Naive B cell (primary cell): ENCODE measurements at regions not wholly inside any gene's neighbourhood (a gene's known extent, or its start where the extent isn't known, plus 50 kb on each side); places are given as distances from the start of the nearest gene placed in this dataset.
A peak's percentile ranks its signal among the peaks of the same experiment; 100 is the strongest.

Experiments used
- ATAC-seq, 2 donors: fragments of 150-1000 bp; cut with Tn5 transposase; 2 replicates each; pipeline ENCODE4 v1.10.0; 2021; ENCODE audit warnings: low read depth in 2 of 2, mild to moderate bottlenecking in 2 of 2, moderate library complexity in 2 of 2
- DNase-seq: peaks from one replicate; pipeline ENCODE4 v3.0.0; 2022
- H3K27ac Mint-ChIP-seq, 6 donors: one replicate each; pipeline ENCODE4 v1.8.0; 2020 to 2022; ENCODE audit warnings: mild to moderate bottlenecking in 6 of 6, mixed read lengths in 6 of 6, moderate library complexity in 5 of 6, inconsistent platforms in 2 of 6
- H3K27me3 Mint-ChIP-seq, 3 donors: one replicate each; pipeline ENCODE4 v1.8.0; 2021 to 2022; ENCODE audit warnings: mixed read lengths in 3 of 3, mild to moderate bottlenecking in 1 of 3
- H3K36me3 Mint-ChIP-seq, 2 donors: one replicate each; pipeline ENCODE4 v1.8.0; 2020 to 2022; ENCODE audit warnings: mixed read lengths in 2 of 2, inconsistent platforms in 1 of 2, mild to moderate bottlenecking in 1 of 2
- H3K4me1 Mint-ChIP-seq, 3 donors: one replicate each; pipeline ENCODE4 v1.8.0; 2020 to 2022; ENCODE audit warnings: mixed read lengths in 3 of 3, inconsistent platforms in 1 of 3, mild to moderate bottlenecking in 1 of 3, moderate library complexity in 1 of 3
- H3K4me3 Mint-ChIP-seq, 8 donors: one replicate each; pipeline ENCODE4 v1.8.0; 2020 to 2022; ENCODE audit warnings: mild to moderate bottlenecking in 8 of 8, mixed read lengths in 8 of 8, moderate library complexity in 8 of 8, inconsistent platforms in 2 of 8
- H3K9me3 Mint-ChIP-seq, 7 donors: one replicate each; pipeline ENCODE4 v1.8.0; 2020 to 2022; ENCODE audit warnings: mixed read lengths in 7 of 7, mild to moderate bottlenecking in 5 of 7, inconsistent platforms in 2 of 7, moderate library complexity in 1 of 7

DNA sequence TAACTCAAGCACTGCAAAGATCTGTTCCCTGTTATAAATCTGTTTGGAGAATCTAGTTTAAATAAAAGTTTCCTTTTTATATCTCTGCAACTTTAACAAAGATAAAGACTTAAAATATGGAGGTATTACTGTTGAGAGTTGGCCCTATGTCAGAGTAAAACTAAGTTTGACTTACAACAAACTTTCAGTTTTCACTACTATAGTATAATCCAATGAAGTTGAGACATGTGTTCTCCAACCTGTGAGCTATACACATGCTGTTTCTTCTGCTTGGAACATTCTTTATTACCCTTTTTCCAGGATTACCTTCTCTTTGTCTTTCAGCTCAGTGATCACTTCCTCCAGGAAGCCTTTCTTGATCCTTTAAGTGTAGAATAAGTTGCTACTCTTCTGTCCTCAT lies 1109.3 kb downstream of the MAT2B start:
- Mint-ChIP-seq H3K4me3 (no peak overlapping the region), H3K4me1 (no peaks in the 10 kb centered on the region), H3K27me3 (peaks cover 0 to 4% (median 0%) of the 10 kb centered on the region in 3 donors), H3K36me3 (no peaks in the 10 kb centered on the region), H3K27ac (no peak overlapping the region), H3K9me3 (no peaks in the 10 kb centered on the region)
- ATAC-seq (no peak), DNase-seq (no peak)

DNA sequence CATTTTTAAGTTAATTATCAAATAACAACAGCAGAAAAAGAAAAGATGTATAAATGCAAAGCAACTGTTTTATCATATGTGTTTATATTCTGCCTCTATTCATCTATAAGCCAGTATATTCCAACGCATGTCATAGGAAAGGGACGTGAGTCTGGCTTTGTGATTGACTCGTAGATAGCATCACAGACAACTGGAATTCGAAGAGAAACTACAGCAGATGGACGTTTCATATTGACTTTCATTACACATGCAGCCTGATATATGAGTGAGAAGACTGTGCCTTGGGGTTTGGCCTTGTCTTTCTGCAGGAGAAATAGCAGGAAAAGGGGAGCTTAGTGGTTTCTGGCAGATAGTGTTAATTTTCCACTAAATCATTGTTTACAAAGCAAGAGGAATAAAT lies 1111.9 kb downstream of the MAT2B start:
- Mint-ChIP-seq H3K4me1 (no peaks in the 10 kb centered on the region), H3K36me3 (no peaks in the 10 kb centered on the region), H3K27ac (no peak overlapping the region), H3K9me3 (peaks cover 0 to 5% (median 0%) of the 10 kb centered on the region in 7 donors), H3K27me3 (peaks cover 0 to 4% (median 0%) of the 10 kb centered on the region in 3 donors), H3K4me3 (no peak overlapping the region)
- DNase-seq (no peak), ATAC-seq (no peak)

DNA sequence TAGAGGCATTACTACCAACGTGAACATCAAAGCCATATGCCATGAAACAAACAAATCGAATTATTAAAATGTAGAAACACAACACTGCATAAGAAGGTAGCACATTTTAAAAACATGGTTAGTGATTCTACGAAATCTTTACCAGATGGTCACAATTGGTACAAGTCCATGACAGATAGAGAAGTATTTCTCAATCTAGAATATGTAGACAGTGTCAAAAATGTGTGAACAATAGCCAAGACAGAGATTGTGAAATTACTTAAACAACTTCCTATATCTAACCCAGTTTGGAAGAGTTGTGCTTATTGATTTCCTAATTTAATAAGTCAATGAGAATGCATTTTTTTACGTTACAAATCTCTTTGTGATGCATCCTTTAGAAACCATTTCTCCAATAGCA lies 1121.6 kb downstream of the MAT2B start:
- no peak overlapping the region for H3K27ac Mint-ChIP-seq
- H3K36me3 Mint-ChIP-seq, result no peaks in the 10 kb centered on the region
- no peak for DNase-seq
- peaks cover 0 to 5% (median 0%) of the 10 kb centered on the region in 7 donors for H3K9me3 Mint-ChIP-seq
- no peaks in the 10 kb centered on the region for H3K4me1 Mint-ChIP-seq
- no peak for ATAC-seq
- no peaks in the 10 kb centered on the region for H3K27me3 Mint-ChIP-seq
- no peak overlapping the region for H3K4me3 Mint-ChIP-seq

DNA sequence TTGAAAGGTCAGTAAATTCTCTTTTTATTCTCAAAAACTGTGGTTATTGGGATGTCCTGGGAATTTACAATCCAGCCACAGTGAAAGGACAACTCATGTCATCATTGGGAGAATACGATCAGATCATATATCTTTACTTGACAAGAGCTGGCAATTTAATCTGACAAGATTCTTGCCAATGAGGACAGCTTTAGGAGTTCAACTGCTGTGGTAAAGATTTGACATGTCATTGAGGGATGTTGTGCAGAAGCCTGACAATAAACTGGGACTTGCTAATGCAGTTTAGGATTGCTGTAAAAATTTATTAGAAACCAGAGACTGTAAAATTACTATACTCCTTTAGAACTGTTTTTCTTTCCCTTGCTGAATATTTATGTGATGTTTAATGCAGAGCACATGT lies 1131.0 kb downstream of the MAT2B start:
- ATAC-seq, result no peak
- Mint-ChIP-seq H3K4me3 (peak overlapping the region in 1 of 8 donors; percentile 23), H3K36me3 (no peaks in the 10 kb centered on the region)

DNA sequence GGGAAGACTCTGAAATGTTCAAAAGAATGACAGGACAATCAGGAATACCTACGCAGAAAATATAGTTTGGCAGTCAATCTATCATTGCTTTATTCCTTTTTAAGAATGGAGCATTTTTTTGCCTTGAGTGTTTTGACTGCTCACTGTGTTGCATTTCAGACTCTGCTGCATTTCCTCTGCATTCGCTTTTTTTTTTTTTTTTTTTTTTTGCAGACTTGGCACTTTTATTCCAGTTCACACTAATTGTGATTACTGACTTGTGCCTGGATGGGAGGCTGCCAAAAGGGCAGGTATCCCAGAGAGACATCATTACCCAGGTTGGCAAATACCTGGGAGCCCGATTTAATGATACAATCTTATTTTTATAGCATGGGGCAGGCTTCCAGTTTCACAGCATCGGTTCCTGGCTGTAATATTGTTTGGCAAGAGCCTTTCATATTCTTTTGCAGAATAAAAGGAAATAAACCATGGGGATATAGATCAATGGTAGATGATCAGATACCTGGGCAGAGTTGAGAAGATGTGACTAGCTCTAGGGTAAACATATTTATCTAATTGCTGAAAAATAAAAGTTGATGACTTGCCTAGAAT lies 1132.6 kb downstream of the MAT2B start:
- peaks cover 0 to 3% (median 0%) of the 10 kb centered on the region in 7 donors for H3K9me3 Mint-ChIP-seq
- H3K4me3 Mint-ChIP-seq, result no peak overlapping the region
- no peak overlapping the region for H3K27ac Mint-ChIP-seq
- ATAC-seq (no peak), DNase-seq (no peak)
- no peaks in the 10 kb centered on the region for H3K4me1 Mint-ChIP-seq
- no peaks in the 10 kb centered on the region for H3K36me3 Mint-ChIP-seq
- no peaks in the 10 kb centered on the region for H3K27me3 Mint-ChIP-seq

More for the DNA sequence above, 1131.0 kb downstream of the MAT2B start:
- DNase-seq, result no peak
- no peaks in the 10 kb centered on the region for H3K27me3 Mint-ChIP-seq
- H3K9me3 Mint-ChIP-seq, result no peaks in the 10 kb centered on the region
- no peak overlapping the region for H3K27ac Mint-ChIP-seq
- H3K4me1 Mint-ChIP-seq, result no peaks in the 10 kb centered on the region

DNA sequence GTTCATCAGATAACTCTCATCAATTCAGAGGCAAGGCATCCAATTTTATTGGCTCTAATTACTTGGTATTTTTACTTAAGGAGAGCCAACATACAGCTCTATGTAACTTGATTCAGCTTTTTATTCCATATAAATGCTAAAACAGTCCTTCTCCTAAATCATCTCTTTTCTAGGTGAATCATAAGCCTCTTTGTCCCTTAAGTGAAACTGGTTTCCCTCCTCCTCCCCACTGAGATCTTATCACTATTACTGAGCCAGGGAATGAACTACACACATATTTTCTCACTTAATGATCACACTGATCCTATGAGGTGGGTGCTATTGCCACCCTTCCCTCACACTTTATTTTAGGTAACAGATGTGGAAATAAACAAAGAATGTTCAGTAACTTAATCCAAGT lies 1143.8 kb downstream of the MAT2B start:
- H3K9me3 Mint-ChIP-seq, result peaks cover 0 to 5% (median 2%) of the 10 kb centered on the region in 7 donors
- no peak for ATAC-seq
- no peak for DNase-seq
- no peak overlapping the region for H3K27ac Mint-ChIP-seq
- H3K4me3 Mint-ChIP-seq, result no peak overlapping the region
- H3K36me3 Mint-ChIP-seq, result no peaks in the 10 kb centered on the region
- no peaks in the 10 kb centered on the region for H3K4me1 Mint-ChIP-seq
- H3K27me3 Mint-ChIP-seq, result no peaks in the 10 kb centered on the region

DNA sequence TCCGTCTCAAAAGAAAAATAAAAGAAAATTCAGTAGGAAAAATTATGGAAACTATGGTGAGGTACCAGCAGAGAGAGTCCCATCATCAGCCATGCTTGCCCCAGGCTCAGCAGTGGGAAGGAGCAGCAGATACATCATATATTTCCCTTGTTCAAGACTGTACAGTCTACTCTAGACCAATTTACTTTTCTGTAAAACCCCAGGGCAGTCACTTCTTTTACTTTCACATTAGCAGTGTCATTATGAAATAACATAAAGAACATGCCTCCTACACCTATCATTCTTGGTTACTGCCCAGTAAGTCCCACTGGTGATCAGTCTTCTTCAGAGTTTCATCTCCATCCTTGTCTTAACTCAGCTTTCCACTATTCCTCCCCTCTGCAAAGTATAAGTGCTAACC lies 1145.0 kb downstream of the MAT2B start:
- DNase-seq (no peak), ATAC-seq (no peak)
- Mint-ChIP-seq H3K27ac (no peak overlapping the region), H3K36me3 (no peaks in the 10 kb centered on the region), H3K4me3 (no peak overlapping the region), H3K27me3 (no peaks in the 10 kb centered on the region), H3K9me3 (peaks cover 0 to 4% (median under 1%) of the 10 kb centered on the region in 7 donors), H3K4me1 (no peaks in the 10 kb centered on the region)

DNA sequence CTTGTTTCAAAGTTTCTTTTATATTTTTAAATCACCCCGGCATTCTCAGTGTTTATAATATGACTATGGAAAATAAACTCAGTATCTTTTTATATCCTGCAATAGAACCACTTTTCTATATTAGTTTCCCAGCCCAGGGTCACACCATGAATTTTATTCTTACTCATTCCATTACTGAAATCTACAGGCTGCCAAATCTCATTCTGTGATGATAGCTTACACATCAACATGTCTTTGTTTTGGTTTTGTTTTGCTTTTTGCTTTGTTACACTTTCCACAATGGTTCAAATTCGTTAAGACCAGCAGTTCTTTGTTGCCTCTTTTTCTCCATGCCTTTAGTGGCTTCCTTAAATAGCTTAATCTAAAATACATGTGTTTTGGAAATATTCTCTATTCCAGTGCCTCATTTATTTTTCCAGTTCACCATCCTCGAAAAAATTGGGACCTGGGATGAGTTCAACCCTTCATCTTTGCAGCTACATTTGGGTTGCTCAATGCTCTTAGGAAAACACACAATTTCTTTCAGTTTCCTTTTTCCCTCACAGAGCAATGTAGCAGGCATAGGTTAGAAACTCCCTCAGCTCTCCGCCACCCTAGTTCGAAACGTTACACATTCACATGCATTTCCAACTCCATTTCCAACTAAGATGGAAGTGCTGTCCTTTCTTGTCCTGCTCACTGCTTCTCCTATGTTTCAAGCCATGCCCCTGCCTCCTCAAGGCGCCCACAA lies 1146.3 kb downstream of the MAT2B start:
- no peak overlapping the region for H3K27ac Mint-ChIP-seq
- DNase-seq (no peak), ATAC-seq (no peak)
- peaks cover 0 to 4% (median 0%) of the 10 kb centered on the region in 7 donors for H3K9me3 Mint-ChIP-seq
- H3K27me3 Mint-ChIP-seq, result no peaks in the 10 kb centered on the region
- H3K4me1 Mint-ChIP-seq, result no peaks in the 10 kb centered on the region
- no peak overlapping the region for H3K4me3 Mint-ChIP-seq
- H3K36me3 Mint-ChIP-seq, result no peaks in the 10 kb centered on the region

DNA sequence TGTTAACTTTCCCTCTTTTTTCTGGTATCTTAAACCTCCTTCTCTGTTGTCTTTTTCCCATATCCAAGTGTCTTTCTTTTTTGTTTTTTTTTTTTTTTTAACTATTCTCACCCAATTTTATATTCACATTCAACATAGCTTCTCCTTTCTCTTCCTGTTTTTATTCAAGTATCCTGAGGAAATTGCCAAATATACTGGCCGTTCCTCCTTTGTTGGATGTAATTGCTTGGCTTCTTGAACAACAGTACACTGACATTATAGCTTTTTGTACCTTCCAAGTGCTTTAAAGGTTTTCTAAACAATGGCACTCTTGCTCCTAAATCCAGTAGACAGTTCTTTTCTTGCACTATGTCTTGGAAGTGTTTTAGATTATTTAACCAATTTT lies 1146.8 kb downstream of the MAT2B start:
- ATAC-seq (no peak), DNase-seq (no peak)
- Mint-ChIP-seq H3K9me3 (peaks cover 0 to 4% (median 0%) of the 10 kb centered on the region in 7 donors), H3K4me3 (no peak overlapping the region), H3K36me3 (no peaks in the 10 kb centered on the region), H3K27ac (no peak overlapping the region), H3K4me1 (no peaks in the 10 kb centered on the region), H3K27me3 (no peaks in the 10 kb centered on the region)

DNA sequence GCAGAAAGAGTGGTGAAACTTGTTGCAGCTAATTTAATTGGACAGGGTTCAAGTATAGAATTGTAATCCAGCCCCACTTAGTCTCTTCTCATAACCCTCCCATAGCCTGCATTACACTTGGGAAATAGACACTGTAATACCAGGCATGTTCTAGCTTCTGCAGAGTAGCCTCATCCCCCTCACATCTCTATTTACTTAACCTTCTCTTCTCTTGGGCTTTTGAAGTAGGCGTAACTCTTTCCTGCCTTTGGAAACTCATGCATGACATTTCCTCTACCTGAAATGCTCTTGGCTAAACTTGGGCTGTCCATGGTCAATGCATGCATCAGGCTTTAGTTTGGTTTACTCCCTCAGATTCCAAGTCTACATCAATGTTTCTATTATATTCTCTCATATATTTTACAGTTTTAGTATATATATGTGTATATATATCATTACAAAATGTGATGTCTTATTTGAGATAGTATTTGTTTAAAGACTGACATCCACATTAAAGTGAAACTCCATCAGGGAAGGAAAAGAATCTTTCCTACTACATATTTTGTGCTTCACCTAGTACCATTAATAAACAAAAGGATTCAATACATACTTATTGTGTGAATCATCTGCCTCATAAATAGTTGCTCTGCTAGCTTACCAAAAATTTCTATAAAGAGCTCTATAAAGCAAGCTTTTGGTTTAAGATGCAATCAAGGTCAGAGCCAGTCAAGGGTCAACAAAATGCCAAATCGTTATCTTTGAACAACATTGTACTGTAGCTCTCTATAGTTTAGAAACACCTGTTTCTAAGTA lies 1158.0 kb downstream of the MAT2B start:
- Mint-ChIP-seq H3K4me3 (no peak overlapping the region), H3K27ac (no peak overlapping the region), H3K27me3 (no peaks in the 10 kb centered on the region), H3K36me3 (no peaks in the 10 kb centered on the region), H3K9me3 (peaks cover 0 to 2% (median 0%) of the 10 kb centered on the region in 7 donors), H3K4me1 (no peaks in the 10 kb centered on the region)
- no peak for DNase-seq
- no peak for ATAC-seq

DNA sequence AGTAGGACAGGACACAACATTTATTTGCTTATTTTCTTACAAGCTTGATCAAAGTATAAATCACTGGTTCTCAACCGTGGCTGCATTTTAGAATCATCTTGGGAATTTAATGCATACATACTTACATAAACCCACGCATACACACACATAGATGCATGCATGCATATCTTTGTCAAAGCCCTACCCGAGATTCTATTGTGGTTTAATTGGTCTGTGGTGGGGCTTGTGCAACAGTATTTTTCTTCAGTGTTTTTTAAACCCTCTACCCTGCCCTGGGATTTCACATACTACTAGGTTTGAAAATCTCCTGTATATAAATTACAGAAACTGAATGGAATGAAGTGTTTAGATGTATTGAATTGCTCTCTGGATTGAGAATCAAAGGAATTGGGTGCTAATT lies 1166.2 kb downstream of the MAT2B start:
- Mint-ChIP-seq H3K9me3 (no peaks in the 10 kb centered on the region), H3K4me3 (no peak overlapping the region)

DNA sequence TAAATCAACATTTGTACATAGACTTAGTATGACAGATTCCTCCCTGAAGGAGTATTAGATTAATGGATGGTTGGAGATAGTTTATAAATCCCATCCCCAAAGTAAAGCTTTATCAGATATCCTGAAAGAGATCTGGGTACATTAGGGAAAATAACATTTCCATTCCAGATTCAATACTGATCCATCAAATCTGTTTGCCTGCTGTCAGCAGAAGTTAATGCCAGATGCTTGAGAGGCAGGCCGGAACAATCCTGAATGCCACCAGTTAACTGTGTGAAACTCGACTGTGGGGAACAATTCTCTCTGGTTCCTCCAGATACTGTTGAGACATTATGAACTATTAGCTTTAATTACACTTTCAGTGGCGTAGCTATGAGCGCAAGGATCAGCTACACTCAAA lies 1166.8 kb downstream of the MAT2B start:
- no peaks in the 10 kb centered on the region for H3K4me1 Mint-ChIP-seq
- H3K27ac Mint-ChIP-seq, result no peak overlapping the region

More for the DNA sequence above, 1166.2 kb downstream of the MAT2B start:
- ATAC-seq (no peak), DNase-seq (no peak)
- Mint-ChIP-seq H3K4me1 (no peaks in the 10 kb centered on the region), H3K36me3 (no peaks in the 10 kb centered on the region), H3K27ac (no peak overlapping the region), H3K27me3 (no peaks in the 10 kb centered on the region)

DNA sequence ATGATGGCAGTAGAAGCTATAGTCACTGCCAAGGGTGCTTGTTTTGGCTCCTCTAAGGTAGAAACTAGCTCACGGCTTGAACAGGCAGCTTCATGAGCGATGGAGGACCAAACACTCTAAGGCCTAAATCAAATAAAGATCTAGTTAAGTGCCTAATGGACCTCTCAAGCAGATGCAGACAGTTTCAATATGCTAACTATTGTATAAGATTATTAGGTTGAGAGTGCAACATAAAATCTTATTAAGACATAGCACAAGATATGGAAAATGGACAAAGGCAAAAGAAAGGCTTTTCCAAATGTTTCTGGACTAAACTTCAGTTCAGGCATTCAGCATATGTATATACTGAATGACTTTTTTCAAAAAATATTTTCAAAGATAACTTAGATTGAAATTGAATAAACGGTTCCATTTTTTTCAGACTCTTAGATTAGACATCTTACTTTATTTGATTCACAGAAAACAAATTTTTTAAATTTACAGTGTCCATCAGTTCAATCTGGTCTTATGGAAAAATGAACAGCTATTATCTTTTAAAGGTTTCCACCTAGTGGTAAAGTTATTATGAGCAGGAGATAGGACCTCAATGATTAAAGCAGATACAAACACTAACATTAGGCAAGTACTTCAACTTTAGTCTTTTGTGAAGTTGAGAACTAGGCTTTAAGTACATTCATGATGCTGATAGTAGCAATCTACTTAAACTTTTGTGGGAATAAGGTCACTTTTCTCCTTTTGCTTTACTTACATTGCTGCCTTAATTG lies 1167.7 kb downstream of the MAT2B start:
- H3K36me3 Mint-ChIP-seq, result no peaks in the 10 kb centered on the region
- peaks cover 0 to 4% (median 0%) of the 10 kb centered on the region in 7 donors for H3K9me3 Mint-ChIP-seq
- no peaks in the 10 kb centered on the region for H3K27me3 Mint-ChIP-seq
- DNase-seq (no peak), ATAC-seq (no peak)
- no peak overlapping the region for H3K27ac Mint-ChIP-seq
- no peak overlapping the region for H3K4me3 Mint-ChIP-seq
- H3K4me1 Mint-ChIP-seq, result no peaks in the 10 kb centered on the region

More for the DNA sequence above, 1166.8 kb downstream of the MAT2B start:
- H3K27me3 Mint-ChIP-seq, result no peaks in the 10 kb centered on the region
- no peaks in the 10 kb centered on the region for H3K36me3 Mint-ChIP-seq
- no peak overlapping the region for H3K4me3 Mint-ChIP-seq
- DNase-seq (no peak), ATAC-seq (no peak)
- H3K9me3 Mint-ChIP-seq, result no peaks in the 10 kb centered on the region
